Mucosa of gallbladder (tissue), 1 donor: ENCODE measurements at regions not wholly inside any gene's neighbourhood (a gene's known extent, or its start where the extent isn't known, plus 50 kb on each side); places are given as distances from the start of the nearest gene placed in this dataset.

Experiments
- DNase-seq: peaks from one replicate; pipeline ENCODE4 v3.0.0-alpha.2; 2020; ENCODE audit warnings: low spot score
- donor health status: DM: no; HTN: no; CAD: no.

DNA sequence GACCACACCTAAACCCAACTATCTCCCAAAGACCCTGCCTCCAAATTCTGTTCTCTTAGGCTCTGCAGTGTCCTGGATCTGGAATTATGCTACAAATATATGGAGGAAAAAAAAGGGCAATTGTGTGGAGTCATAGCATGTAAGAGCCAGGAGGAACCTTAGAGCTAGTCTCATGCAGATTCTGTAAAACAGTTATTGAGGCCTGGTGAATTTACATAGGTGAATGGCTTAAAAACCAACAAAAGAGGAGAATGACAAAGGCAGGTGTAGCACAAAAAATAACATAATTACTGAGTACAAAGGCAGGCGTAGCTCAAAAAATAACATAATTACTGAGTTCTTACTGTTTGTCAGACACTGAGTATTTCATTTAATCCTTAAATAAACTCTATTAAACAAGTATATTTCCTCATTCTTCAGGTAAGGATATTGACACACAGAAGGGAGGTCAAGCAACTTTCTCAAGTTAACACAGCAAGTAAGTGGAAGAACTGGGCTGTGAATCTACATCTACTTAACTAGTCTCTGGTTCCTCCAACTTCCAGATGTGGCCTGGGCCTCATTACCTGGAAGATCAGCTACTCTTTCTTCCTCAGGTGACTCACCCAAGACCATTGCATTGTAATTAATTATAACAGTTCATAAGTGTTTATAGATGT lies 938.9 kb upstream of the TENM4 start:
- no peak for DNase-seq

DNA sequence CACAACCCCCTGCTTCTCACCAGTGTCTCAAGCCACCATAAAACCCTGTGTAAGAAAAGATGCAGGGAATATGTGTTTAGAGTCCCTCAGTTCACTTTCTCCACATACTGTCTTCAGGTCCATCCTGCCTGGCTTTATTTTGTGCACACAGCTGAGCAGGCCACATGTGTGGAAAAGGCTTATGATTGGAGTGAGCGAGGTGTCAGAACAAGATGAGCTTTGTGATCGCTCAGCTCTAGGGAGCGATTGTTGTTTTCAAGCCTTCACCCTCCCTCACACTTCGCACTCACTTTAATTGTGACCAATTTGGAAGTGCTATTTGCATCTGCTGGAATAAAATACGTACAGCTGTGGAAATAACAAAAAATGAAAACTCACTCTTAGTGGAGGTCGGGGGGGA lies 931.1 kb upstream of the TENM4 start:
- DNase-seq: no peak

GRCh38 chr11:80365980-80366379 lies 925.1 kb upstream of the TENM4 start:
- no peak for DNase-seq

DNA sequence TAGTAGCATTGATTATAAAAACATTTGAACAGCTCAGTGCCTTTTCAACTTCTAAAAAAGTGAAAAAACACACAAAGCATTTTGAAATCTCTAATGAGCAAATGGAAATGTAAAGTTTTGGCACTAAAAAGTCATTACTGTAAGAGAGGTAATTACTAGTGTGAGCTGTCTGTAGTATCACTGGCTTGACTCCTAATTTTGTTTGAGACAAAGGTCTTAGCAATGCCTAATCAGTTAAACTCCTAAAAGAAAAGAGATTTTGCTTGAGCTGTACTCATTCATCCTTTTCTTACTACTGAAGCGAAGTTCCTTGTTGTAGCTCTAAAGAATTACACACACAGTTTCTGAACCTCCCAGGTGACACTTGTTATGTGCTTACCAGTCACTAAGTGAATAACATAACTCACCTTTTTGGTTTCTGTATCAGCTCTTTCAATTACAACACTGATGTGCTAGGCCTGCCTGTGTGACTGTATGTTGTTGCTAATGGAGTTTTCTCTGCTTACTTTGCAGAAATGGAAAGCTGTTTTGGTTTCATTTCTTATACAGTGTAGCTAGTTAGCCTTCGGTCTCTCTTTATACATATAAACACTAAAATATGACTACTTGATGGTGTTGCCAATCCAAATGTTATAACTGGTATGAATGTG lies 924.4 kb upstream of the TENM4 start:
- no peak for DNase-seq

GRCh38 chr11:80362563-80363340 lies 921.9 kb upstream of the TENM4 start:
- no peak for DNase-seq

DNA sequence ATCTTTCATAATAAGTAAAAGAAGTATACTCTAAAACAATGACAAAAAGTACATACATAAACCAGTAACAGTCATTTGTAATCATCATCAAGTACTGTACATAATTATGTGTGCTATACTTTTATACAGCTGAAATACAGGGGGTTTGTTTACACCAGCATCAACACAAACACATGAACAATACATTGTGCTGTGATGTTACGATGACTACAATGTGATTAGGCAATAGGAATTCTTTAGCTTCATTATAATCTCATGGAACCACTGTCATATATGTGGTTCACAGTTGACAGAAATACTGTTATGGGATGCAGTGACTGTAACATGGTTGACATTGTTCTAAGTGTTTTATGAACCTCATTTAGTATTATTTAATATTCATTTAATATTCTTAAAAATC lies 914.4 kb upstream of the TENM4 start:
- no peak for DNase-seq

DNA sequence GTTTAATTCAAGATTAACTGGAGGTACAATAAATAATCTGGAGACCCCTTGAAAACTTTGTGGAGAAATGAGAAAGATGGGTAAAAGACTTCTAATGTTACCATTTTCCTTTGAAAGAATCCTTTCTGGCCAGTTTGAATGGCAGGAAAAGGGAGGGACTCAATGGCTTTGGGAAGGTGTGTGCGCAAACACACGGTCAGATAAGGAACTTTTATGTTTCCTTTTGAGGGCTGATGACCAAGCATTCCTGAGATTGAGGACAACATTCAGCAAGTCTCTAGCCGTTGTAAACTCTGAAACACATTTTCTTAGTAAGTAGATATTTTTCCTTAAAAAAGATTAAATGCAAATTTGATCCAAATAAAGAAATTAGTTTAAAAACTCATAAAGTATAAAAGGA lies 909.7 kb upstream of the TENM4 start:
- no peak for DNase-seq

- DNase-seq: no peak
These were observed 909.2 kb upstream of the TENM4 start for GRCh38 chr11:80349997-80350396.

DNA sequence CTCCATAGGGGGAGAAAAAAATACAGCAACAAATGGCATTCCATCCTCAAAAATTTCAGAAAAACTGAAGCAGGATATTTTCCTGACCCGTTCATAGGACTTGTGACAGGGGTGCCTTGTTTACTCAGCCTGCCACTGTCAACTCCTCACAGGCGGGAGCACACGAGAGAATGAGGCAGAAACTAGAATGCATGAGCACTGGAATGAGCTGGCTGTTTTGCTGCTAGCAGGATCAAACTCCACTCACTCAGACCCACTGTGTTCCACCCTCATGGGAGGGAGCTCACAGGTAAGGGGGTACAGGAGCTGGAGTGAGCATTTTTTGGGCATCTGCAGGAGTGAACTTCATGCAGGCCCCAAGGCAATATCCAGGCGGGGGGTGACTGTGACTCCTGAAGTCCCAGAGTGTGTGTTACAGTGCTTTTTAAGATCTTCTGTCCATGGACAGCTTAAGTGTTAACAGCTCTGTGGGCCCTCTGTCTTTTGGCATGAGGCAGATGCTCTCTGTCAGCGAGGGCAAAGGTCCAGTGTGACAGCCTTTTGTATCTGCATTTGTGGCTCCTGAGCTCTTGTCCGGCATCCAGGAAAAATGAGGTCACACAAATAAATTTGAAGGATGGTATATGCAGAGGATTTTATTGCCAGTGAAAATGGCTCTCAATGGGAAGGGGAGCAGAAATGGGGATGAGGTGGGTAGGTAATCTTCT lies 905.7 kb upstream of the TENM4 start:
- DNase-seq: no peak

DNA sequence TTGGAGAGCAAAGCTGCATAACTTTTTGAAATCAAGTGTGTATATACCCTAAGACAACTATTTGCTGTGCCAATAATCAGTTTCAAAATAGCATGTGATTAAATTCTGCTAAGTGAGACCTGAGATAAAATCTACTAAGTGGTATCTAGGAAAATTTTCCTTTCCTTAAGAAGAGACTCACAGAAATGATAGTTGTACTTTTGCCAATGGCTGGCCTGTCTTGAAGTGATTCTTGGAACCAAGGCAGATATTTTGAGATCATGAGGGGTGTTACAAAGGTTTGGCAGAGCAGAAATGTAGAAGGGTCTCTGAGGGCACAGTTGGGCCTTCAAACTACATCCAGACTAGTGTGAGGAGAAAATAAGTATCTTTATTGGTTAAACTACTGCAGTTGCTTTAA lies 902.6 kb upstream of the TENM4 start:
- no peak for DNase-seq

DNA sequence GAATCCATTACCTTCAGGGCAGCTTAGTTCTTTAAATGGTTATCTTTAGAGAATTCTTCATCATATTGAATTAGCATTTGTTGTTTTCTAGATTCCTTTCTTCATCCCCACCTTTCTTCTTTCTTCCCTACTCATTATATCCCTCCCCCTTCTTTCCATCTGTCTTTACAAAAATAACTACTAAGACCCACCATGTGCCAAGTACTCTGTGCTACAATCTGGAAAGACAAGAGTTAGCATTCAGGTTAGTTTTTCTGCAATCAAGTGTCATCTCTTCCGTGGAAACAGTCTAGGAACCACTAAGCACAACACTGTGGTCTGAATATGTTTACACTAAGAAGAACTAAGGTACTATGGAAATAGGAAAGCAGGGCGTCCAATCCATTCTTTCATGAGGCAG lies 897.4 kb upstream of the TENM4 start:
- DNase-seq: no peak

DNA sequence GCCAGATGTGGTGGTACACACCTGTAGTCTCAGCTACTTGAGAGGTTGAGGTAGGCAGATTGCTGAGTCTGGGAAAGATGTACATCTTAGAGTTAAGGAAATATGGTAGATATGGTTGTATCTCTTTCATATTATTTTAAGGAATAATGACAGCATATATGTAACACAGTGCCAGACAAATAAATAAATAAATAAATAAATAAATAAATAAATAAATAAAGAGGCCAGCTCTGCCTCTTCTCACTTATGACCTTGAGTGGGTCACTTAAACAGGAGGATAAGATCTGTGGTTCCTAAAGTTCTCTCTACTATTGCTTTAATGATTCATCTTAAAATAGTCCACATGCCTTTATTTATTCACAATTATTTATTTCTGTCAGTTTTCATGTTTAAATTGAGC lies 890.9 kb upstream of the TENM4 start:
- DNase-seq: no peak

GRCh38 chr11:80330264-80330663 lies 889.4 kb upstream of the TENM4 start:
- DNase-seq: no peak

GRCh38 chr11:80328774-80329173 lies 887.9 kb upstream of the TENM4 start:
- DNase-seq: no peak

- no peak for DNase-seq
These were observed 887.3 kb upstream of the TENM4 start for GRCh38 chr11:80327956-80328614.

GRCh38 chr11:80321786-80322185 lies 881.0 kb upstream of the TENM4 start:
- DNase-seq: no peak

DNA sequence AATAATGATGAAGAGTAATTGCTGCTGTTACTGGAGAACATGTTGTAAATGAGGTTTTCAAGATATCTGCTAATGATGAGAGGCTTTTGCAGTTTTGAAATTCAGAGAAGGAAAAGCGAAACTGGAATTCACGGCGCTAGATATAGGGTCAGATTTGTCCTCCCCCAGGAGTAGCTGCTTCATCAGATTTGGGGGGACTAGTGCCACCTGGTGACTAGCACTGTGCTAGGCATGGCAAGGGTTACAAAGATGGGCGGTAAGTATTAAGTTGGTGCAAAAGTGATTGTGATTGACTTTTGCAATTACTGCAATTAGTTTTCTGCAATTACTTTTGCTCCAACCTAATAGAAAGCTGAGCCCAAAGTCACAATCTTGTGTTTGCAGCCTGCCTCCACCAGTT lies 879.9 kb upstream of the TENM4 start:
- DNase-seq: no peak

DNA sequence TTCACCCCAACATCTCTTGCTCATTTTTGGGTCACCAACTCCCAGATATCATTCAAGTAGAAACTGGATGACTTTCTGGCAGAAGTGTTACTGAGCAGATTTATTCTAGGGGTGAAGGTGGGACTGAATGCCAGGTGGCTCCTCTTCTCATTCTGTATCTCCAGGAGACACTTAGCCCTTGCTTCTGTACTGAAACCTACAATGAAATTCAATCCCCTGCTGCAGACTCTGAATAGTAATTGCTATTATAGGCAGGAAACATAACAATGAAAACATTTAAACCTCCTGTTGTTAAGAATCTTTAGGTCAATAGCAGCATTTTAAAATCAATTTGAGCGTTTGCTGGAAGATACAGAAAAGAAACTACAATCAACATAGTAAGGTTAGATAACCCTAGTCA lies 879.4 kb upstream of the TENM4 start:
- DNase-seq: no peak

GRCh38 chr11:80317612-80318011 lies 876.8 kb upstream of the TENM4 start:
- no peak for DNase-seq

GRCh38 chr11:80315200-80315599 lies 874.4 kb upstream of the TENM4 start:
- no peak for DNase-seq

DNA sequence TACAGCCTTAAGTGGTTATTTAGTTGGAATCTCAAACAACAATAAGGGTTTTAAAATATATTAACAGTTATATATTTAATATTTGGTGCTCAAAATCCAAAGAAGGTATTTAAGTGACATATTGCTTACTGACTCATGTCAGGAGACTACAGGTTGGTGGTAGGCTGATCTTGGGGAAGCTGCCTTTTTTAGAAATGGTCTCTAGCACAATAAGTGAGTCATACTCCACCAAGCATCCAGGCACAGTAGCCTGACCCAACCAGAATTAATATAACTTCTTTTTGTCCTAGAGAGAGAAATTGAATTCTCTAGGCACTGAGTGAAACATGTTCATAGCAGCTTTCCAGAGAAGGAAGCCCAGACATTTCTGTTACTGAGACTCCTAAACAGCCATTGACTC lies 868.5 kb upstream of the TENM4 start:
- DNase-seq: no peak

DNA sequence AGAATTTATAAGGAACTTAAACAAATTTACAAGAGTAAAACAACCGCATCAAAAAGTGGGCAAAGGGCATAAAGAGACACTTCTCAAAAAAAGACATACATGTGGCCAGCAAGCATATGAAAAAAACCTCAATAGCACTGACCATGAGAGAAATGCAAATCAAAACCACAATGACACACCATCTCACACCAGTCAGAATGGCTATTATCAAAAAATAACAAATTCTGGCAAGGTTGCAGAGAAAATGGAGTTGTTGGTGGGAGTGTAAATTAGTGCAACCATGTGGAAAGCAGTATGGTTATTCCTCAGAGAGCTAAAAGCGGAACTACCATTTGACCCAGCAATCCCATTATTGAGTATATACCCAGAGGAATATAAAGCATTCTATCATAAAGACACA lies 866.8 kb upstream of the TENM4 start:
- DNase-seq: no peak
